Nucleus accumbens (tissue), 56 donors: ENCODE measurements at regions not wholly inside any gene's neighbourhood (a gene's known extent, or its start where the extent isn't known, plus 50 kb on each side); places are given as distances from the start of the nearest gene placed in this dataset.

Experiments used
- DNase-seq, 56 donors: peaks; one replicate each; lab custom pipeline; 2025; lab: John Stamatoyannopoulos, UW

DNA sequence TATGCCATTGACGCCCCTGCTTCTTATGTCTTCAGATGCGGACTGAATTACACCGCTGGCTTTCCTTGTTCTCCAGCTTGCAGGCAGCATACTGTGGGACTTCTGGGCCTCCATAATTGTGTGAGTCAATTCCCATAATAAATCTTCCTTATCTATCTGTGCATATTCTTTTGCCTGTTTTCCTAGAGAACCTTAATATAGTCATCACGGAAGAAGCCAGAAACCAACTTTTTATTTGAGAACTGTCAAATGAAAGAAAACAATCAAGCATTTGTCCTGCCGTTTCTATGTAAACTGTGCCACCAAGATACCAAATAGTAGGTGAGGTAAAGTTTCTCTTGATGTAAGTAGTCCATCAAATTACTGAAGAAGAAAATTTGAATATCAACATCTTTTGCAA, 51.8 kb upstream of the B3GALNT1 start:
- DNase-seq = no peak

DNA sequence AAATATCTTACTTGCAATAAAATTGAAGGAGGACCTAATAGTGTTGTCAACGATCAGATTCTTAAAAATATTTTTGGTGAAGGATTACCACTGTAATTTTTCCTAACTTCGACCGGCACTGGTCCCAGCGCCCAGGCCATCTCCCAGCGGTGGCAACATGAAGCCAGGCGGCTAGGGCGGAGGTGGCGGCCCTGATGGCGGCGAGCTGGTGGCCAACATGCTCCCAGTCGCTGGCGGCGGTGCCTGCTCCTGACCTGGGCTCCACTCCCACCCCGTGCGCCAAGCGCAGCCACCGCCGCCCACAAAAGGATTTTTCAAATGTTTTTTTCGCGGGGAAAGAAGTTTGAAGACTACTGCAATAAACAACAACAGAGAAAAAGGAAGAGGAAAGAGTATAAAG, 56.5 kb upstream of the B3GALNT1 start:
- no peak for DNase-seq

DNA sequence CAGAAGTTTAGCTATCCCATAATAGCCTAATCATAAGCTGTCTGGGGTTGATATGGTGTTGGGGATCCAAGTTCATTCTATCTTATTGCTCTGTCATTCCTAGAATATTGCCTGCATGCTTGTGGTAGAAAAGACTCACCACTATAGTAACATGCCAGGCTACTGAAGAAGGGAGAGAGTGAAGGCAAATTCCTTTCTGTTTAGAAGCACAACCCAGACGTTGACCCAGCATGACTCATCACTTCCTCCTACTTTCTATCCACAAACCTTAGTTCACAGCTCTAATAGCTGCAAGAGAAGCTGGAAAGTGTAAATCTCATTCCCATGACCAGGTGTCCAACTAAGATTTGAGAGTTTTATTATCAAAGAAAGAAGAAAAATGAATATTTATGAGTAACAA, 57.8 kb upstream of the NMD3 start:
- no peak for DNase-seq

DNA sequence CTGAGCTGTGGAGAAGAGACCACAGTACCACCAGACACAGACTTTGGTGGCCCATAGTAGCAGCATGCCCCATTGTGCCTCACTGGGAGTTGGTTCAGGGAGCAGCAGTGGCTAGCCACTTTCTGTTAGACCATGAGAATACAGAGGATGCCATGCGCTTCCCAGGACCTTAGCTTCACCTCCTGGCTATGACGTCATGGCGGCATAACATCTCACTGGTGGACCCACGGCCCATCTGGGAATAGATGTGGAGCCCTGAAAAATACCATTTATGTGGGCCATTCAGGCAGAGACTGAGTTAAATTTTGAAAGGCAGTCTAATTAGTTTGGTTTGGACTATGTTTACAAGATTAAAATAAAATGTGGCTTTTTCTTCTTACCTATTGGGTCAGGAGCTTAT, 55.1 kb upstream of the NMD3 start:
- no peak for DNase-seq

DNA sequence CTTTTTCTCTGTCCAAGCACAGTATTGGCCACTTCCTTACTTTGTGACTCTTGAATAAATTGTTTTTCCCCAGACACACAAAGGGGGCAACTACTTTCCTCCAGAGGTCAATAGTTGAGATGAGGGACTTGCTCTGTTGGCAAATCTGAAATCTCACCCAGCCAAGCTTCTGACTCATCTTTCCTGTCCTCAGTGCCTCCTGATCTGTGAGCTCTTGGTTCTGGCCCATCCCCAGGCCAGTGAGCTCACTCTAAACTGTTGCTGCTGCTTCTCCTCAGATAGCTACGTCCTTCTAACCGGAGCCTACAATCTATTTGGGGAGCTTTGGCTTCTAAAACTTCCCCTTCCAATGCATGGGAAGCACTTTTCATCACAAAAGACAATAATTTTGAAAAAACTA, 50.0 kb upstream of the NMD3 start:
- peak in 2 of 56 donors; percentile 0 to 1 for DNase-seq
